ENCODE measurements at regions not wholly inside any gene's neighbourhood (a gene's known extent, or its start where the extent isn't known, plus 50 kb on each side); places are given as distances from the start of the nearest gene placed in this dataset.

GRCh38 chr2:58557176-58557575, 316.1 kb upstream of the FANCL start:
- H3K9me3 ChIP-seq (ENCODE audit: control insufficient read depth in 2 of 2, insufficient read depth in 1 of 2, low read depth in 1 of 2, low read length in 1 of 2): no peaks in the 10 kb centered on the region
- no peak for DNase-seq
- 92 to 97% (median 96%) methylated on average over 6 of the region's 6 CpGs for WGBS, 3 donors
- no peak overlapping the region for H3K4me3 ChIP-seq (ENCODE audit: low read depth in 1 of 3, low read length in 3 of 3)
- no peaks in the 10 kb centered on the region for H3K27me3 ChIP-seq (ENCODE audit: control insufficient read depth in 3 of 3, insufficient read depth in 3 of 3, low read length in 3 of 3)
- FAIRE-seq: no peak
- no peaks in the 10 kb centered on the region for H3K4me1 ChIP-seq (ENCODE audit: control insufficient read depth in 3 of 3, insufficient read depth in 2 of 3, low read depth in 1 of 3, low read length in 2 of 3)
- H3K27ac ChIP-seq (ENCODE audit: low read depth in 1 of 3, low read length in 2 of 3): no peak overlapping the region
- no peaks in the 10 kb centered on the region for H3K36me3 ChIP-seq (ENCODE audit: control insufficient read depth in 3 of 3, insufficient read depth in 2 of 3, low read depth in 1 of 3, low read length in 3 of 3)

DNA sequence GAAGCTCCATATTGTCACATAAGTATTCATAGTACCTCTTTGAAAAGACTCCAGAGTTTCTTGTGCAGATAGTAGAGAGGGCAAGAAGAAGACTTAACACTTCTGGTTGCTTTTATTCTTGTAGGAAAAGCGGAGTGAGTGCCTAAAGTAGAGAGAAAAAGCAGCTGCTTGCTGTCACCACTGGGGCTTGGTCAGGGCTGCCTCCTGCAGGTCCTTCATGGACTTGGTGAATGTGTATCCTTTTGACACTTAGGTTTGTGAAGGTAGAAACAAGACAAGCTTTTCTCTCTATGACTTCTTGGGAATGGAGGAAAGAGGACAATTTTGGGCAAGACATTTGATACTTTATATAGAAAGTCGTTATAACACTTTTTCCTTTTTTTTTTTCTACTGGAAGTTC, 312.8 kb upstream of the FANCL start:
- Histone ChIP-seq H3K27ac (ENCODE audit: low read depth in 1 of 3, low read length in 2 of 3) (no peak overlapping the region), H3K4me3 (ENCODE audit: low read depth in 1 of 3, low read length in 3 of 3) (no peak overlapping the region), H3K27me3 (ENCODE audit: control insufficient read depth in 3 of 3, insufficient read depth in 3 of 3, low read length in 3 of 3) (no peaks in the 10 kb centered on the region), H3K4me1 (ENCODE audit: control insufficient read depth in 3 of 3, insufficient read depth in 2 of 3, low read depth in 1 of 3, low read length in 2 of 3) (no peaks in the 10 kb centered on the region), H3K36me3 (ENCODE audit: control insufficient read depth in 3 of 3, insufficient read depth in 2 of 3, low read depth in 1 of 3, low read length in 3 of 3) (no peaks in the 10 kb centered on the region), H3K9me3 (ENCODE audit: control insufficient read depth in 2 of 2, insufficient read depth in 1 of 2, low read depth in 1 of 2, low read length in 1 of 2) (no peaks in the 10 kb centered on the region)
- 53 to 66% (median 61%) methylated on average over 2 of the region's 2 CpGs for WGBS, 3 donors
- peak; percentile 2 to 5 for DNase-seq
- FAIRE-seq: no peak

DNA sequence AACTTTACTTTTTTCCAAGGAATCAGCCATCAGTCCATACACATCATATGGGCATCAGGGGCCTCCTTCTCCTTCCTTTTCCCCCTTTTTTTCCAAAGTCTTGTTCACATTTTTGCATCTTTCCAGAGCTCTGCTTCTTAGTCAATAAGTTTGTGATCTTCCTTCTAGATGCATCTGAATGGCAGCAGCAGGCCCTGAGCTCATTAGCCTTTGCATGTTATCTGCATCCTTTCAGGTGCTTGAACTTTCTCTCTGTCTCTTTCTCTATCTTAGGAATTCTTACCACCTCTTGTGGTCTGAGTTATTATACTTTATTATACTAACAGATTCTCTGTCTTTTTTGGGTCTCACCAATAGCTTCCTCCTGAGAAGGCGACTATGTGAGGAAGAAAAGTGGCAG, 312.4 kb upstream of the FANCL start:
- Histone ChIP-seq H3K9me3 (ENCODE audit: control insufficient read depth in 2 of 2, insufficient read depth in 1 of 2, low read depth in 1 of 2, low read length in 1 of 2) (no peaks in the 10 kb centered on the region), H3K27ac (ENCODE audit: low read depth in 1 of 3, low read length in 2 of 3) (no peak overlapping the region), H3K4me3 (ENCODE audit: low read depth in 1 of 3, low read length in 3 of 3) (no peak overlapping the region), H3K4me1 (ENCODE audit: control insufficient read depth in 3 of 3, insufficient read depth in 2 of 3, low read depth in 1 of 3, low read length in 2 of 3) (no peaks in the 10 kb centered on the region), H3K27me3 (ENCODE audit: control insufficient read depth in 3 of 3, insufficient read depth in 3 of 3, low read length in 3 of 3) (no peaks in the 10 kb centered on the region), H3K36me3 (ENCODE audit: control insufficient read depth in 3 of 3, insufficient read depth in 2 of 3, low read depth in 1 of 3, low read length in 3 of 3) (no peaks in the 10 kb centered on the region)
- FAIRE-seq (no peak), DNase-seq (no peak)
- WGBS, 3 donors: 82 to 90% (median 89%) methylated on average over 1 of the region's 1 CpG

DNA sequence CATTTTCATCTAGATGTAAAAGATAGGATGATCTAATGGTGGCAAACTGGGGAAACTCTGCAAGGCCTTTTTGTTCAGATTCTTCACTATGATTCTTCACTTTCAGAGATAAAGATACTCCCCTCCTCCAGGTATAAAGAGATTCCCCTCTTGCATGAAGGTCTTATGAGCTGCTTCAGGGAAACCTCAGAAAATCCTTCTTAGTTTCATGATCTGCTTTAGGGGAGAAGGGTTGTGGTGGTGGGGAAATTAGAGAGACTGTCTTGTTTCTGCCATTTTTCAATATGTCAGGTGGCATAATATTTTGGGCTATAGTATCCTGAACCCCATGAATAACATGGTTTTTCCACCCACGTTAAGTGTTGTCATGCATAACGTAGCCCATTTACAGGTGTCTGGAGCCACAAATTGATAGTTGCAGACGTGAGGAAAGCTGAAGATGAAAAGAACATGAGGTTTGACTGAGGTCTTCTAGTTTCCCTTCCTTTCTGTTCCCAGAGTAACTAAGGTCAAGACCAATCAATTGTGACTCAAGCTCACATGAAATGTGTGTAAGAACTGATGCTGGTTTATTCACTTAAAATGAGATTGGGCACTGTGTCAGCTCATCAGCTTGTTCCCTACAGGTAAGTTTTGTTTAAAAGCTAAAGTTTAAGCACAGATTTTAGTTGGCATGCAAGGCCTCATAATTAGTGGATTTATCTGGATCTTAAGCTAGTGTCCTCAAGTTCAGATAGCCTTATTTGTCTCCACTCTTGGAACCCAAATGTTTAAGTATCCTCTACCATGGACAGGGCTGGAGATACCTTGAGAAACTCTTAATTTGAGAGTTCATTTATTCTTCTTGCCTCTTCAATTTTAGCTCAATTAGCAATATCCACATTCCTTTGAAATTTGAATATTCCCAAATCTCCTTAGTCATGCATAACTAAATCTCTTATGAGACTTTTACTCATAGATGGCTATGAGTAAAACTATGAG, 304.5 kb upstream of the FANCL start:
- WGBS, 3 donors: 77 to 88% (median 87%) methylated on average over 3 of the region's 3 CpGs
- FAIRE-seq: no peak

GRCh38 chr2:58543442-58543841, 302.3 kb upstream of the FANCL start:
- H3K4me1 ChIP-seq (ENCODE audit: control insufficient read depth in 3 of 3, insufficient read depth in 2 of 3, low read depth in 1 of 3, low read length in 2 of 3): no peaks in the 10 kb centered on the region
- no peaks in the 10 kb centered on the region for H3K9me3 ChIP-seq (ENCODE audit: control insufficient read depth in 2 of 2, insufficient read depth in 1 of 2, low read depth in 1 of 2, low read length in 1 of 2)
- no peak overlapping the region for H3K4me3 ChIP-seq (ENCODE audit: low read depth in 1 of 3, low read length in 3 of 3)
- no peak overlapping the region for H3K27ac ChIP-seq (ENCODE audit: low read depth in 1 of 3, low read length in 2 of 3)
- no peak for FAIRE-seq
- no peaks in the 10 kb centered on the region for H3K36me3 ChIP-seq (ENCODE audit: control insufficient read depth in 3 of 3, insufficient read depth in 2 of 3, low read depth in 1 of 3, low read length in 3 of 3)
- no peak for DNase-seq
- no peaks in the 10 kb centered on the region for H3K27me3 ChIP-seq (ENCODE audit: control insufficient read depth in 3 of 3, insufficient read depth in 3 of 3, low read length in 3 of 3)
- WGBS, 3 donors: 73 to 86% (median 85%) methylated on average over 3 of the region's 3 CpGs

More for the DNA sequence above, 304.5 kb upstream of the FANCL start:
- Histone ChIP-seq H3K27me3 (ENCODE audit: control insufficient read depth in 3 of 3, insufficient read depth in 3 of 3, low read length in 3 of 3) (no peaks in the 10 kb centered on the region), H3K27ac (ENCODE audit: low read depth in 1 of 3, low read length in 2 of 3) (no peak overlapping the region), H3K4me3 (ENCODE audit: low read depth in 1 of 3, low read length in 3 of 3) (no peak overlapping the region), H3K4me1 (ENCODE audit: control insufficient read depth in 3 of 3, insufficient read depth in 2 of 3, low read depth in 1 of 3, low read length in 2 of 3) (no peaks in the 10 kb centered on the region), H3K9me3 (ENCODE audit: control insufficient read depth in 2 of 2, insufficient read depth in 1 of 2, low read depth in 1 of 2, low read length in 1 of 2) (no peaks in the 10 kb centered on the region), H3K36me3 (ENCODE audit: control insufficient read depth in 3 of 3, insufficient read depth in 2 of 3, low read depth in 1 of 3, low read length in 3 of 3) (no peaks in the 10 kb centered on the region)
- DNase-seq: no peak

DNA sequence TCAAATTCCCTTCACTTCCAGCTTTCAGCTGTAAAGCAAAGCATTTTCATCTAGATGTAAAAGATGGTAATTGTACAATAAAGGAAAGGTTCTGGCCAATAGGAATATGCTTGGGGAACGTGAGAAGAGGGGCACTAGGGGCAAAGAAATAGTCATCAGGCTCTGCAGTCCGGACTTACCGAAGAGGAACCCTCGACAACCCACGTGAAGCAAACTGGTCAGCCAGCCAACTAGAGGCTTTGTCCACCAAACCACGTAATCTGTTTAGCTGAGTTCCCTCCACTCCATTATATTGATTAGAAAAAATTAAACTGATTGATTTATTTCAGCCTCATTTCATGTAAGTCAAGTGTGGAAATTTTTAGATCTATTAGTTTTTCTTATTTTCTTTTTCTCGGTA, 300.4 kb upstream of the FANCL start:
- no peaks in the 10 kb centered on the region for H3K36me3 ChIP-seq (ENCODE audit: control insufficient read depth in 3 of 3, insufficient read depth in 2 of 3, low read depth in 1 of 3, low read length in 3 of 3)
- DNase-seq (no peak), FAIRE-seq (no peak)
- no peaks in the 10 kb centered on the region for H3K4me1 ChIP-seq (ENCODE audit: control insufficient read depth in 3 of 3, insufficient read depth in 2 of 3, low read depth in 1 of 3, low read length in 2 of 3)
- H3K27me3 ChIP-seq (ENCODE audit: control insufficient read depth in 3 of 3, insufficient read depth in 3 of 3, low read length in 3 of 3): no peaks in the 10 kb centered on the region
- no peaks in the 10 kb centered on the region for H3K9me3 ChIP-seq (ENCODE audit: control insufficient read depth in 2 of 2, insufficient read depth in 1 of 2, low read depth in 1 of 2, low read length in 1 of 2)
- WGBS, 3 donors: 74 to 81% (median 77%) methylated on average over 7 of the region's 7 CpGs
- H3K4me3 ChIP-seq (ENCODE audit: low read depth in 1 of 3, low read length in 3 of 3): no peak overlapping the region
- H3K27ac ChIP-seq (ENCODE audit: low read depth in 1 of 3, low read length in 2 of 3): no peak overlapping the region

DNA sequence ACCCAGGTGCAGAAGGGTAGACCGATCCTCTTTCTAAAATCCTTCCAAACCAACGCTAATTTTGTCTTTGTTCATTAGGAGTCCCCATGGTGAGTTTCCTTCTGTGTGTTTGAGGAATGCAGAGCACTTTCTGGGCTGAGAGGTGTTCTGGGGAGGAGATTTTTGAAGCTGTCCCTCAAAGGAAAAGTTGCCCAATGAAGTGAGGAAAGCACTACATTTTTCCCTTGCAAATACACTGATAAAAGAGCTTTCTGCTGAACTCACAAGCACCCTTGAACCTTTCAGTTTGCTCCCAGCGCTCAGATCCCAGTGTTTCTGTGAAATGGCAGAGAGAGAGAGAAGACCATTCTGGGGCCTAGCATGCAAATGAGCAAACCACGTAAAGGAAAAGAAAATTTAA, 299.6 kb upstream of the FANCL start:
- Histone ChIP-seq H3K27me3 (ENCODE audit: control insufficient read depth in 3 of 3, insufficient read depth in 3 of 3, low read length in 3 of 3) (no peaks in the 10 kb centered on the region), H3K27ac (ENCODE audit: low read depth in 1 of 3, low read length in 2 of 3) (no peak overlapping the region), H3K4me1 (ENCODE audit: control insufficient read depth in 3 of 3, insufficient read depth in 2 of 3, low read depth in 1 of 3, low read length in 2 of 3) (no peaks in the 10 kb centered on the region), H3K4me3 (ENCODE audit: low read depth in 1 of 3, low read length in 3 of 3) (no peak overlapping the region), H3K36me3 (ENCODE audit: control insufficient read depth in 3 of 3, insufficient read depth in 2 of 3, low read depth in 1 of 3, low read length in 3 of 3) (no peaks in the 10 kb centered on the region), H3K9me3 (ENCODE audit: control insufficient read depth in 2 of 2, insufficient read depth in 1 of 2, low read depth in 1 of 2, low read length in 1 of 2) (no peaks in the 10 kb centered on the region)
- no peak for DNase-seq
- WGBS, 3 donors: 56 to 80% (median 71%) methylated on average over 4 of the region's 4 CpGs
- no peak for FAIRE-seq

- Histone ChIP-seq H3K27me3 (ENCODE audit: control insufficient read depth in 3 of 3, insufficient read depth in 3 of 3, low read length in 3 of 3) (no peaks in the 10 kb centered on the region), H3K9me3 (ENCODE audit: control insufficient read depth in 2 of 2, insufficient read depth in 1 of 2, low read depth in 1 of 2, low read length in 1 of 2) (no peaks in the 10 kb centered on the region), H3K4me1 (ENCODE audit: control insufficient read depth in 3 of 3, insufficient read depth in 2 of 3, low read depth in 1 of 3, low read length in 2 of 3) (no peaks in the 10 kb centered on the region), H3K36me3 (ENCODE audit: control insufficient read depth in 3 of 3, insufficient read depth in 2 of 3, low read depth in 1 of 3, low read length in 3 of 3) (no peaks in the 10 kb centered on the region), H3K4me3 (ENCODE audit: low read depth in 1 of 3, low read length in 3 of 3) (no peak overlapping the region), H3K27ac (ENCODE audit: low read depth in 1 of 3, low read length in 2 of 3) (no peak overlapping the region)
- no peak for DNase-seq
- FAIRE-seq: no peak
- 63 to 75% (median 73%) methylated on average over 4 of the region's 4 CpGs for WGBS, 3 donors
Measured at GRCh38 chr2:58539973-58540372, 298.8 kb upstream of the FANCL start.

- DNase-seq: no peak
Measured at GRCh38 chr2:58535990-58536389, 294.9 kb upstream of the FANCL start.

More at GRCh38 chr2:58535990-58536389, 294.9 kb upstream of the FANCL start:
- H3K36me3 ChIP-seq (ENCODE audit: control insufficient read depth in 3 of 3, insufficient read depth in 2 of 3, low read depth in 1 of 3, low read length in 3 of 3): no peaks in the 10 kb centered on the region
- no peak overlapping the region for H3K4me3 ChIP-seq (ENCODE audit: low read depth in 1 of 3, low read length in 3 of 3)
- no peaks in the 10 kb centered on the region for H3K4me1 ChIP-seq (ENCODE audit: control insufficient read depth in 3 of 3, insufficient read depth in 2 of 3, low read depth in 1 of 3, low read length in 2 of 3)
- WGBS, 3 donors: 54 to 91% (median 66%) methylated on average over 4 of the region's 4 CpGs
- no peaks in the 10 kb centered on the region for H3K9me3 ChIP-seq (ENCODE audit: control insufficient read depth in 2 of 2, insufficient read depth in 1 of 2, low read depth in 1 of 2, low read length in 1 of 2)
- no peak for FAIRE-seq
- no peak overlapping the region for H3K27ac ChIP-seq (ENCODE audit: low read depth in 1 of 3, low read length in 2 of 3)
- H3K27me3 ChIP-seq (ENCODE audit: control insufficient read depth in 3 of 3, insufficient read depth in 3 of 3, low read length in 3 of 3): no peaks in the 10 kb centered on the region

Data from small intestine (tissue), 7 donors.